OCI-LY3 (cell line): ENCODE measurements at regions not wholly inside any gene's neighbourhood (a gene's known extent, or its start where the extent isn't known, plus 50 kb on each side); places are given as distances from the start of the nearest gene placed in this dataset.
A peak's percentile ranks its signal among the peaks of the same experiment; 100 is the strongest.

Experiments
- H2AFZ ChIP-seq: fragments of 200-600, 300-600 bp; shearing (Covaris generic); 2 replicates; pipeline ENCODE4 v1.6.0; 2014; ENCODE audit warnings: antibody characterized with exemption, low read depth, low read length
- H3K27ac ChIP-seq: fragments of 200-600, 300-600 bp; sonication (generic); 2 replicates; pipeline ENCODE4 v1.5.1; 2014; ENCODE audit warnings: mild to moderate bottlenecking, low read length, moderate library complexity, mixed read lengths
- H3K27me3 ChIP-seq: fragments of 200-600, 300-600 bp; sonication (generic); 2 replicates; pipeline ENCODE4 v1.6.1; 2014; ENCODE audit warnings: low read depth, low read length, mixed read lengths
- H3K36me3 ChIP-seq: fragments of 200-600, 300-600 bp; sonication (generic); replicated peaks from 2 replicates; pipeline ENCODE3; 2014; ENCODE audit warnings: low read depth, low read length, mixed read lengths
- H3K4me1 ChIP-seq: fragments of 300-600, 200-600 bp; sonication (generic); 2 replicates; pipeline ENCODE4 v1.6.1; 2014; ENCODE audit warnings: low read length, mixed read lengths
- H3K4me2 ChIP-seq: fragments of 200-600, 300-600 bp; sonication (generic); 2 replicates; pipeline ENCODE4 v1.6.1; 2014; ENCODE audit warnings: low read length, mixed read lengths
- H3K4me3 ChIP-seq: fragments of 300-600, 200-600 bp; sonication (generic); 2 replicates; pipeline ENCODE4 v1.5.1; 2014; ENCODE audit warnings: antibody characterized with exemption, mild to moderate bottlenecking, low read length, moderate library complexity
- H3K79me2 ChIP-seq: fragments of 300-600, 200-600 bp; shearing (Covaris generic); 2 replicates; pipeline ENCODE4 v1.6.1; 2014; ENCODE audit warnings: mild to moderate bottlenecking, low read length, mixed read lengths
- H3K9ac ChIP-seq: fragments of 300-600, 200-600 bp; shearing (Covaris generic); 2 replicates; pipeline ENCODE4 v1.6.0; 2014; ENCODE audit warnings: mild to moderate bottlenecking, low read length, moderate library complexity
- H3K9me3 ChIP-seq: fragments of 200-600, 300-600 bp; shearing (Covaris generic); 2 replicates; pipeline ENCODE4 v1.6.1; 2014; ENCODE audit warnings: low read length, mixed read lengths; ENCODE audit not compliant: insufficient read depth
- H4K20me1 ChIP-seq: fragments of 200-600, 300-600 bp; sonication (generic); 2 replicates; pipeline ENCODE4 v1.6.1; 2016; ENCODE audit warnings: low read length, mixed read lengths; ENCODE audit not compliant: insufficient read depth
- EZH2phosphoT487 ChIP-seq: fragments of 200-600 bp; shearing (Covaris generic); IDR thresholded peaks from 2 replicates; pipeline ENCODE4 v1.6.1; 2018; ENCODE audit warnings: antibody characterized with exemption, mixed run types, low read depth
- TF ChIP-seq, protein P1 (sequence below): fragments of 200-600, 300-600 bp; sonication (generic); IDR thresholded peaks from 2 replicates; pipeline ENCODE4 v1.5.1; 2014; ENCODE audit warnings: antibody characterized with exemption, low read length, low read depth

DNA sequence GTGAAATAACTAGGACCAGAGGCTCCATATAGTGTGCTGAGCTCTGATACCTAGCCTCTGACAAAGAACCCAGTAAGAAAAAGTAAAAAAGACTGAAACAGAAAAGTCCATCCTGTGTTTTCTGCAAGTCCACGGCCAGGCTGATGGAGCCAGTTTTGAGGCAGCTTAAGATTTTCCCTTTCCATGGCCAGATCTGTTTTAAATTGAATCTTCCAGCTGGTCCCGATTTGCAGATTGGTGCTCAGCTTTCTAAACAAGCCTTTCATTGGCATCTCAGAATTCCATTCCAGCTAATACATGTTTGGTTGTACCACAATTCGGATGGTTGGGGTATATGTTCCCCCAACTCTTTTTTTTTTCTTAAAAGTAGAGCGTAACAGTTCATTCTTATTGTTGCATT lies 152.0 kb downstream of the DACT1 start:
- Histone ChIP-seq H2AFZ (no peak overlapping the region), H4K20me1 (no peaks in the 10 kb centered on the region), H3K27ac (no peak overlapping the region), H3K79me2 (no peaks in the 10 kb centered on the region), H3K9ac (no peak overlapping the region), H3K4me3 (no peak overlapping the region), H3K36me3 (no peaks in the 10 kb centered on the region), H3K4me2 (no peak overlapping the region), H3K27me3 (no peaks in the 10 kb centered on the region), H3K4me1 (peaks cover 15% of the 10 kb centered on the region), H3K9me3 (no peaks in the 10 kb centered on the region)
- TF ChIP-seq, protein P1, sequence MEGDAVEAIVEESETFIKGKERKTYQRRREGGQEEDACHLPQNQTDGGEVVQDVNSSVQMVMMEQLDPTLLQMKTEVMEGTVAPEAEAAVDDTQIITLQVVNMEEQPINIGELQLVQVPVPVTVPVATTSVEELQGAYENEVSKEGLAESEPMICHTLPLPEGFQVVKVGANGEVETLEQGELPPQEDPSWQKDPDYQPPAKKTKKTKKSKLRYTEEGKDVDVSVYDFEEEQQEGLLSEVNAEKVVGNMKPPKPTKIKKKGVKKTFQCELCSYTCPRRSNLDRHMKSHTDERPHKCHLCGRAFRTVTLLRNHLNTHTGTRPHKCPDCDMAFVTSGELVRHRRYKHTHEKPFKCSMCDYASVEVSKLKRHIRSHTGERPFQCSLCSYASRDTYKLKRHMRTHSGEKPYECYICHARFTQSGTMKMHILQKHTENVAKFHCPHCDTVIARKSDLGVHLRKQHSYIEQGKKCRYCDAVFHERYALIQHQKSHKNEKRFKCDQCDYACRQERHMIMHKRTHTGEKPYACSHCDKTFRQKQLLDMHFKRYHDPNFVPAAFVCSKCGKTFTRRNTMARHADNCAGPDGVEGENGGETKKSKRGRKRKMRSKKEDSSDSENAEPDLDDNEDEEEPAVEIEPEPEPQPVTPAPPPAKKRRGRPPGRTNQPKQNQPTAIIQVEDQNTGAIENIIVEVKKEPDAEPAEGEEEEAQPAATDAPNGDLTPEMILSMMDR: no peak
- TF ChIP-seq EZH2phosphoT487: no peak

DNA sequence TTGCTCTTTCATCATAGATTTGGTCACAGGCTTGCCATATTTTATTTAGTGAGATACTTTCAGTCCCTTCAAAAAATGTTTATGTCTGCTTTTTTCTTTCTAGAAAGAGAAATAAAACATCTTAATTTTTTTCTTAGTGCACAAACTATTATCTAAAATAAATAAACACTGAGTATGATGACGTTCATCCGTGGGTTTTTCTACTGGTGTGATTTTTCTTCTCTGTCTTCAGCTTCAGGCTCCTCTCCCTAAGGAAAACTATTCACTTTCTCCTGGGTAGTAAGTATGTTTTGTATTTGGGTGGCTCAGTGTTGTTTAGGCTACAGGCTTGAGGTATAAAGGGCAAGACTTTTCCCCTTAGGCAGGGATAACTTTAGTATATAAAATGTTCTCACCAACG lies 154.7 kb downstream of the DACT1 start:
- Histone ChIP-seq H3K9me3 (no peaks in the 10 kb centered on the region), H4K20me1 (no peaks in the 10 kb centered on the region), H3K4me2 (no peak overlapping the region), H3K27ac (no peak overlapping the region), H3K79me2 (no peaks in the 10 kb centered on the region), H3K9ac (no peak overlapping the region), H3K4me3 (no peak overlapping the region), H2AFZ (no peak overlapping the region), H3K27me3 (no peaks in the 10 kb centered on the region), H3K36me3 (no peaks in the 10 kb centered on the region), H3K4me1 (peaks cover 40% of the 10 kb centered on the region)
- TF ChIP-seq, protein P1: no peak
- TF ChIP-seq EZH2phosphoT487: no peak

DNA sequence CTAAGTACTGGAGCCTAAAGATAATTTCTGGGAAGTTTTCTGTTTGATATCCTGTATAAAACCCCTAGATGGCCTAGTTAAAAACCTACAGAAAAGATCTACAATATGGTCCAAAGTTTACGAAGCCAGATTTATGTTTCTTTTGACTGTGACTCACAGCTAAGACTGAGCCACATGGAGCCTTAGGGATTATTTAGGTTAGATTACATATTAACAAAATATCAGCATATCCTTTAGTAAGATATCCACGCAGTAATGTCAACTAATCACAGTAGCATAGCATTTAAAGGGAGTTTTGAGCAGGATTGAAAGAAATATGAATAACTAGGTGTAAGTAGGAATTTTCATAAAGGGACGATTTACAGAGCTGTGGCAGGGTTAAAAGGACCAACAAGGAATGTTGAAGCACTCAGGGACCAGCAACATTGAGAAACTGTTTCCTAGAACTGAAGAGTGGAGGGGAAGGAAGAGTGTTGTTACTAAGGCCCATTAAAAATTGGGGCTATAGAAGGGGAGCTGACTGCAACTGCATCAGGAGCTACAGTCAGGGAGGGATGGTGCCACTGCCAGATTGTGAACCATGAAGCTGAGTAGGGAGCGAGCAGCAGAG lies 155.5 kb downstream of the DACT1 start:
- TF ChIP-seq EZH2phosphoT487: no peak
- TF ChIP-seq, protein P1: no peak
- Histone ChIP-seq H3K27me3 (no peaks in the 10 kb centered on the region), H3K27ac (no peak overlapping the region)

DNA sequence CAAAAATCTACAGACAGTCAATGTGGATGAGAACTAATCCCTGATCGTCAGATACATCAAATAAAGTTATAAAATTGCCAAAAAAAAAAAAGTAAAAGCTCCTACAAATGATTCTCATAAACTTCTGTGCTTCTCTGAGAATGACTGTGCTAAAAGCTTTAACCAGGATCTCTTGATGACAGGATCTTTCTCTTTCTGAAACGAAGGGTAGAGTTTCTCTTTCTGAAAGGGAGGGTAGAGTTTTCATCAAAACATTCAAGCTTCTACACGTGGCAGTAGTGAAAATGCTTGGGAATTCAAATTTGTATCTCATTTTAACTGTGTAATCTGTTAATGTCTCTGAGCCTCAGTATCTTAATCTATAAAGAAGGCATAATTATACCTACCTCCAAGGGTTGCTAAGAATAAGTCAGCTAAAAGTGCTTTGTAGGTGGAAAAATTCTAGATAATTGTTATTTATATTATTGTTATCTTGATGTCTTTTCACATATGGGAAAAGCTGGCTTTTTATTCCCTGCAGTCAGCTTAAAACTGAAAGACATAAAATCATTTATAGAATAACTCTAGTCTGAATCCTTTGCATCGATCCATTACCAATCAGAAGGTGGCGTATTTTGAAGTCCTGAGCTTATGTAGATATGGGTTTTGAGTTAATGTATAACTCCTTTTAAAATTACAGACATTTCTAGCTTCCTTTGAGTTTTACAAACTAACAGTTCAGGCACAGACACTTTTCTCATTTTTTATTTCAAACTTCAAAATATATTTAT lies 157.4 kb downstream of the DACT1 start:
- peak overlapping the region; percentile 92 for H3K27ac ChIP-seq
- peak overlapping the region; percentile 82 for H3K4me2 ChIP-seq
- peak overlapping the region; percentile 81 for H3K9ac ChIP-seq
- peak overlapping the region; percentile 64 for H3K4me3 ChIP-seq
- no peaks in the 10 kb centered on the region for H3K9me3 ChIP-seq
- no peaks in the 10 kb centered on the region for H3K79me2 ChIP-seq
- no peaks in the 10 kb centered on the region for H3K36me3 ChIP-seq
- H2AFZ ChIP-seq: no peak overlapping the region
- TF ChIP-seq EZH2phosphoT487: no peak
- TF ChIP-seq, protein P1: peak; percentile 60
- no peaks in the 10 kb centered on the region for H3K27me3 ChIP-seq
- no peaks in the 10 kb centered on the region for H4K20me1 ChIP-seq
- H3K4me1 ChIP-seq: peaks cover 66% of the 10 kb centered on the region

More for the DNA sequence above, 155.5 kb downstream of the DACT1 start:
- Histone ChIP-seq H3K9me3 (no peaks in the 10 kb centered on the region), H3K9ac (no peak overlapping the region), H3K4me3 (no peak overlapping the region), H3K36me3 (no peaks in the 10 kb centered on the region), H3K4me2 (no peak overlapping the region), H3K79me2 (no peaks in the 10 kb centered on the region), H2AFZ (no peak overlapping the region), H4K20me1 (no peaks in the 10 kb centered on the region), H3K4me1 (peaks cover 47% of the 10 kb centered on the region)
